Urothelium cell line (cell line): ENCODE measurements at regions not wholly inside any gene's neighbourhood (a gene's known extent, or its start where the extent isn't known, plus 50 kb on each side); places are given as distances from the start of the nearest gene placed in this dataset.

Experiments
- DNase-seq: peaks from one replicate; pipeline ENCODE4 v3.0.0; 2011; ENCODE audit warnings: low spot score, mixed read lengths
- FAIRE-seq: peaks from 2 replicates; lab custom pipeline; 2011; peaks lifted over from hg19 to GRCh38; lab: Jason Lieb, UNC

GRCh38 chr10:78910021-78910420, 158.7 kb upstream of the ZMIZ1 start:
- FAIRE-seq = no peak
- no peak for DNase-seq

- FAIRE-seq (no peak), DNase-seq (no peak)
Observed at GRCh38 chr10:78910476-78910875, 158.3 kb upstream of the ZMIZ1 start.

DNA sequence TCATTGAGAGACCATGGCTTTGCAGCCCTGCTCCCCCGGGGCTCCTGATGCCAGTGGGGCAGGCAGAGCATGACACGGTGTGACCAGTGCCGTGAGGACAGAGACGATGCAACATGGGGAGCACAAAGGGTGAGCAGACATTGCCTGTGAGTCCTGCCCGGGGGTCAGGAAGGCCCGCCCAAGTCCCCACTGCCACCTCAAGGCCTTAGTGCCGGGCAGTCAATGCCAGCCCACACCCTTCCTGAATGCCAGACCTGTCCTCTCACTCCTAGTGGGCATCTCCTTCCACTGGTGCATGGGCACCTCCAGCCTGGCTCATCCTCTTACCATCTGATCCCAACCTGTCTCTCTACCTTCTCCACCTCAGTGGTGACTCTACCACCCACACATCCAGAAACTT, 157.9 kb upstream of the ZMIZ1 start:
- FAIRE-seq = no peak

DNA sequence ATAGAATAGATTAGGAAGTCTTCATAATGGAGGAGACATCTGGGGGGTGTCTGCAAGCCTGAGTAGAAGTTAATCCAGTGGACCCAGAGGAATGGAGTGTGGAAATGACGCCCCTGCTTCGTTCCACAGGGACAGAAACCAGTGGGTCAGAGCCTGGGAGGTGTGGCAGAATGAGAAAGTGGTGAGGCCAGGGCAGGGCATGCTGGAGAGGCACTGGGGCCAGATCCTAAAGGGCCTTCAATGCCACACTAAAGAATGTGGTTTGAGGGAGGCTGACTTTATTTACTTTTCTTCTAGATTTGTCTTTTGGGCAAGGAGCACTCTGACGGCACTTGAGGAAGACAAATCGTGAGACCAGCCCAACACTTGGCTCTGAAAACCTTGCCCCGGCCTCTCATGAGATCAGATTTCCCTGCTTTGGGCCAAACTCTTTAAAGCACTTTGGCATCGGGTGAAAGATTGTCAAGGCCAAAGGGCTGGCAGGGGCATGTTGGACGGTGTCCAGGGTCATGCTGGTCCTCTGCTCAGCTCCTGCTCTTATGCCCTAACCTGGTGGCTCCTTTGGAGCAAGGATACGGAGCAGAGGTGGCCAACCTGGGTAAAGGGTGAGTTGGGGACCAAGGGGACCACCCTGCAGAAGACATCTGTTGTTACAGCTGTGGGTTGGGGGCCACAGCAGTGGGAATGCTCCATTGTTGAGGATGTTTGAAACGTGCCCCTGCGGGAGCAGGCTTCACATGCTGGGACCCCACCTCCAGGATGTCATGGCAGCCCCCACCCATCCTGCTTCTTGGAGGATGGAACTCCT, 157.0 kb upstream of the ZMIZ1 start:
- FAIRE-seq = no peak
- no peak for DNase-seq

More for the DNA sequence above, 157.9 kb upstream of the ZMIZ1 start:
- no peak for DNase-seq

- FAIRE-seq (no peak), DNase-seq (no peak)
Observed at GRCh38 chr10:78912361-78913218, 156.2 kb upstream of the ZMIZ1 start.

GRCh38 chr10:78913219-78914059, 155.3 kb upstream of the ZMIZ1 start:
- no peak for FAIRE-seq
- no peak for DNase-seq

- DNase-seq (no peak), FAIRE-seq (no peak)
Observed at GRCh38 chr10:78914060-78914378, 154.7 kb upstream of the ZMIZ1 start.

DNA sequence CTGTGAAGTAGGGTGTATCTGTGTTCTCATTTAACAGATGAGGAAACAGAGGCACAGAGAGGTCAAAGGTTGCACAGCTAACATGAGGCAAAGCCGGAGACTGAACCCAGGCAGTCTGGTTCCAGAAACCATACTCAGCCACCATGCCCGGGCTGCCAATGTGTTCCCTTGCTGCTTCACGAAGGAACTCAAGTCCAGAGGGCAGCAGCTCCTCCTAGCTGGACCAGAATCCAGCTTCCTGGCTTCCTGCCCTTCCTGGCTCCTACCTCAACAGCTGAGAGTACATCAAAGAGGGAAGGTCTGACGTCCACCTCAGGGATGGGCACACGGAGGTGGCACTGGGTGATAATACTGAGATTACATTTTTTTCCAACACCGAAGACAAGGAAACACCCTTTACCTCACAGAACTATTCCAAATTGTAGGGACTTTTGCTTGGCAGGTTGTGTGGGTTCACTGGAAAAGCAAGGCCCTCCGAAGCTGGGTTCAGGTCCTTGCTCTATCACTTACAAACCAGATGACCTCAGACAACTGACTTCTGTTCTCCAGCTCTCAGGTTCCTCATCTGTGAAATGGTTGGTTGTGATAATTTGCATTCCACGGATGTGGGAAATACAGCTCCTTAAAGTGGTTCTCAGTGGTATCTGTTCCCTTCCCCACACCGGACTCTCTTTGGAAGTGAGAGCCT, 154.1 kb upstream of the ZMIZ1 start:
- FAIRE-seq = no peak

DNA sequence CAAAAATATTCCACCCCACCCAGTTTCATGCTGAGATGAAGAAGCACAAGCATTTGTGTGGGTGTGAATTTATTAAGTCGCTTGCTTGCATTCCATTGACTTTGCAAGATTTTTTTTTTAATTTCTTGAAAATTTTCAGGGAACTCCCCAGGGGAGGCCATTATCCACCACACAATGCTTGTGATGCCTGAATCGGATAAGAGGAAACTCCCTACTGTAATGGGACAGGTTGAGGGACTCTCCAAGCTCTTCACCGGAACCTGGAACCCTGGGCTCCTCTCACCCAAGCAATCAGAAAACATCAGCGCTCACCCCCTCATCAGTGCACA, 153.6 kb upstream of the ZMIZ1 start:
- FAIRE-seq (no peak), DNase-seq (no peak)

More for the DNA sequence above, 154.1 kb upstream of the ZMIZ1 start:
- DNase-seq = no peak

DNA sequence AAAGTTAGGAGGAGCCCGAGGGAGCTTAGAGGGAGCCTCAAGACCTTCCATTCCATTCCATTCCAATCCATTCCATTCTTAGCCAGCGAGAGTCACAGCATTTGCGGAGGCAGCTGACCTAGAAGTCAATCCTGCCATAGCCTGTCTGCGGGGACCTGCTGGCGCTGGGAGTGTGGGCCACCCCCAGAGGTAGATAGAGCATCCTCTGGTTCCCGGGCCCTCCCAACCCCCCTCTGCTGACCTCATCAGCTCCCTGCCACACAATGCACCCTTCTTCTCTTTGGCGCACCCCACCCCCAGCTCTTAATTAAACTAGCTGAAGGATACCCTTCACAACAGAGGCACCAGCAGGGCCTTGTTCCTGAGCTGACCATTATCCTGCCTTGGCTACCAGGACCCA, 152.5 kb upstream of the ZMIZ1 start:
- DNase-seq = no peak

DNA sequence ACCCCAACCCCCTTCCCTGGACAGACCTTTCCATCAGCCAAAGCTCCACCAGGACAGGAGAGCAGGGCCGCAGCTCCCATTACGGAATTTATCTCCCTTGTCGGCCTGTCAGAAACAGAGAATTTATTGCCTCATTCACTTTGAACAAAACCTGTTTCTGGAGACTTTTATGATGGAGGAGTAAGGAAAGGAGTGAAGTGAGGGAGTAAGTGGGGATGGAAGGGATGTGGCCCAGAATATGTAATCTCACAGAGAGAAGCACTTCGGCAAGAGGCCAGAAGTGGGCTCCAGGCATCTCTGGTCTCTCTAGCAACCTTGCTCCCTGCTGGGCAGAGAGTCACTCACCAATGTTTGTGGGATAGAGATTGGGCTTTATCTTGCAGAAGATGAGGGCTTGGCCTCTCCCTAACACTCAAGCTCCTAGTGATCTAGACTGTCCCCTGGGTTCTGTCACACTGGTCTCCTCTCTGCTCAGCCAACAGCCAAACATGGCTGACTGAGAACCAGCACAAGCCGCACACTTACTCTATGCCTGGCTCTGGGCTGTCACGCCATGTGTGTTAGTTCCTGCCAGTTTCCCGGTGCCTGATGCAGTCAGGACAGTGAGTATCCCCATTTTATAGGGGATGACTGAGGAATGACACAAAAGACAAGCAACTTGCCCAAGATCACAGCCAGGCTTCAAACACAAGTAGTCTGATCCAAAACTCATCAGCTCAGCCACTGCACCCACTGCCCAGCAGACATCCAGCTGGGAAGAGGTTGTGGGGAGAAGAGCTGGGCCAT, 149.4 kb upstream of the ZMIZ1 start:
- FAIRE-seq (no peak), DNase-seq (no peak)

More for the DNA sequence above, 152.5 kb upstream of the ZMIZ1 start:
- FAIRE-seq = no peak

DNA sequence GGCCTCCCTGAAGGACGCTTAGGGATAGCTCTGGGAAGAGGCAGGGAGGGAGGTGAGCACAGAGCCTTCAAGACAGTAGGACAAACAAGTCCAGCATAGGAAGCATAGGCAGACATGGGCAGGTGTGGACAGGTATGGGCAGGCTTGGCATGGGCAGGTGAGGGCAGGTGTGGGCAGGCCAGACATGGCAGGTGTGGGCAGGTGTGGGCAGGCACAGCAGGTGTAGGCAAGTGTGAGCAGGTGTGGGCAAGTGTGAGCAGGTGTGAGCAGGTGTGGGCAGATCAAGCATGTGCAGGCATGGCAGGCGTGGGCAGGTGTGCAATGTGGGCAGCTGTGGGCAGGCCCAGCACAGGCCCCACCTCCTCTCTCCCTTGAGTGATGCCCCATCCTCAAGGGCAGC, 148.8 kb upstream of the ZMIZ1 start:
- no peak for FAIRE-seq
- DNase-seq = no peak

GRCh38 chr10:78921895-78922294, 146.9 kb upstream of the ZMIZ1 start:
- DNase-seq (no peak), FAIRE-seq (no peak)

GRCh38 chr10:78923647-78924318, 145.0 kb upstream of the ZMIZ1 start:
- DNase-seq (no peak), FAIRE-seq (no peak)

DNA sequence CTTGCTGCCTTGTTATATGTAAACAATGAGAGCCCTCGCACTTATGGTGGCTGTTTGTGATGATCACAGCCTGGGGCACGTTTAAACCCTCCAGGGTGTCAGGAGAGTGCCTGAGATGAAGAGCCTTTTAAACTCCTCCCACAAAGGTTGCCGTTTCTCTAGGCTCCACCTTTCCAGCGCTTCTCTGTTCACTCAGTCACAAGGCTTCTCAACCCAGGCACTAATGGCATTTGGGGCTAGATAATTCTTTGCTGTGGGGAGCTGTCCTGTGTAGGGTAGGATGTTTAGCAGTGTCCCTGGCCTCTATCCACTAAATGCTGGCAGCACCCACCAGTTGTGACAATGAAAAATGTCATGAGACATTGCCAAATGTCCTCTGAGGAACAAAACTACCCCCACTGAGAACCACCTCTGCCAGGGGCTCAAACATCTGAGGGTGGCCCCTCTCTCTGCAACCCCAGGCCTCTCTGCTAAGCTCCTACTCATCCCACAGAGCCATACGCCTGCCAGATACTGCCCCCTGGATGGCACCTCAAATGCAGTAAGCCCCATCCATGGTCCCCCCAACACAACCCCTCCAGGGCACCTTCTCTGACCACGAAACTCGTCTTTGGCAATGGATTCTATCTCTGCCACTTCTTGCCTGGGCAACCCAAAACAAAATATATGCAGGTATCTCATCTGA, 144.3 kb upstream of the ZMIZ1 start:
- DNase-seq (no peak), FAIRE-seq (no peak)

DNA sequence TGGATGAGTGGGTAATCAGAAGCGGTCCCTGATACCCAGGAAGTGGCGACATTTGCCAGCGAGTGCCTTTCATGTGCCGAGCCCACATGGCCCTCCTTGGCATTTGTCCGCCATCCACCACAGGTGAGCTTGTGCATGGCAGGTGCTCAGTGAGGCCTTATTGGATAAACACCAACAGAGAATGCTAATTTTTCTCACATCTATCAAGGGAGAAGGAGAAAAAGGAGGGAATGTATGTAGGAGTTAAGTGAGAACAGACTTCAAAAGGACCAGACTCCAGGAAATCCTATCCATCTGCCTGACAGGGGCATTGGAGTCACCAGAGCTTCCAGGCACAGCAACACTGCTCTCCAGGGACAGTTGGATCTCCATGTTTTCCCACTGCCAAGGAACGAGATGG, 143.5 kb upstream of the ZMIZ1 start:
- FAIRE-seq (no peak), DNase-seq (no peak)

DNA sequence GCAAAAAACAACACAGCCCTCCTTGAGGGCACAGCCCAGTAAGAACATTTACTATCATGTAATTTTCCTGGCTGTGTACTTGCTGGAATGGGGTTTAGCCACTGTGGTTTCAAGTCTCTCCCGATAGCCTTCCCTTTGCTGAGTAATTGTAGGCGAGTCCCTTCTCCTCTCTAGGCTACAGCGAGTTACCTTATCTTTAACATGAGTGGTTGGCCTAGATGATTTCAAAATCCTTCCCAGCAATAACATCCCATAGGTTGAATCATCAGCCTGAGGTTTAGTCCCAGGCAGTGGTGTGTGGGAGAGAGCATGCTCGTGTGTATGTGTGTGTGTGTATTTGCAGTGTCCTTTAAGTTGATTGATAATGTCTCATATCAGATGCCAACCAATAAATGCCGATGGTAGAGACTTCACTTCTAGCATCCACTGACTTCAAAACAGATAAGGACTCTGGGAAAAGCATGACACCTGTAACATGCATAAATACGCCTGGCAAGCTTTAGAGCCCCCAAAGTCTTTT, 142.9 kb upstream of the ZMIZ1 start:
- FAIRE-seq (no peak), DNase-seq (peak; percentile 24)

DNA sequence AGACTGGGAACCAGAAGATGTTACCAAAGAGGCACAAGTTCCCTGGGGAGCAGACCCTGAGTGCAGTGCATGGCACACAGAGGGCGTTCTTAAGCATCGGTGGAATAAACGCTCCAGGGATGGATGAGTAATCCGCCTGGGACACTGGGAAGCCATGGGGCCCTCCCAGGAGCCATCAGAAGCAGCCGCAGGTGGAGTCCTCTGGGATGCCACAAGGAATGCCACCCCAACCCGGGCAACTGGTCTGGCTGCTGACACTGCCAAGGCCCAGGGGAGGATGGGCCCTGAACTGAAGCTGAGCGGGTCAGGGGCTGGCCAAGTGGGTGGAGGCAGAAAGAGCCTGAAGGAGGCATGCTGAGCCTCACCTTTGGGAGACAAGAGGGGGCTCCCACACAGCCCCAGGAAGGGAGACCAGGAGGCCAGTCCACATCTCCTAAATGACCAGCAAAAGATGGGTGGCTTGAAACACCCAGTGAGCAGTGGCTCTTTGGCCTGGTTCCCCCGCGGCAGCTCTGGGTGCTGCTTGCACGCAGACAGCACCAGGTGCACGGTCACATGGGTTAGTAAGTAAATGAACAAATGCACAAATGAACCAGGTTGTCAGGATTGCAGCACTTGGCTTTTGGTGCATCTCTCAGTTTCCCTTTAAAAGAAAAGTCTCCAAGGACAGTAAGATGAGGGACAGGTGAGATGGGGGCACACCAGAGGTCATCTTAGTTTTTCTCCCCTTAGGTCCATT, 141.3 kb upstream of the ZMIZ1 start:
- peak; percentile 19 for DNase-seq
- no peak for FAIRE-seq
